ENCODE measurements at regions not wholly inside any gene's neighbourhood (a gene's known extent, or its start where the extent isn't known, plus 50 kb on each side); places are given as distances from the start of the nearest gene placed in this dataset.

DNA sequence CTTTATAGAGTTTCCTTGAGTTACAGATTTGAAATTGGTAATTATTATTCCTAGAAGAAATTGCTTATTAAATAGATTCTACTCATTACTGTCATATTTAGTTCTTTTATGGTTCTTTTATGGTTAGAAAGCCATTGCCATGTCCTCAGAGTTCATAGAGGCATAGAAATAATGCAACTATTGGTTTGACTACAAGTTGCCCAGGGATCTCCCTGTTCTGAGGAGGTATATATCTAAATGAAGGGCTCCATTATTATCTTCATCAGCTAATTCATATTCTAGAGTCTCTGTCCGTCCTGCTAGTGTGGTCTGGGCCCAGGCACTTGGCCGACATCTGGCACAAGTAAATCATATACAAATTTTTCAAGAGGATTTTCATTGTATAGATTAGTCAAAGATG, 535.7 kb downstream of the PPP4R3C start:
- Histone ChIP-seq H3K4me3 (no peak overlapping the region), H3K27me3 (replicated peaks in 1 of 2; ENCODE audit: control insufficient read depth in 2 of 2, insufficient read depth in 2 of 2, low read length in 1 of 2) (no peaks in the 10 kb centered on the region), H3K9ac (ENCODE audit: control insufficient read depth, insufficient read depth, low read length) (no peak overlapping the region), H3K79me2 (ENCODE audit: control insufficient read depth, insufficient read depth, low read length) (no peaks in the 10 kb centered on the region), H3K9me3 (replicated peaks; ENCODE audit: control insufficient read depth, insufficient read depth, low read length) (no peaks in the 10 kb centered on the region), H3K4me2 (ENCODE audit: control insufficient read depth, insufficient read depth) (no peak overlapping the region), H4K20me1 (ENCODE audit: control insufficient read depth, insufficient read depth) (no peaks in the 10 kb centered on the region), H2AFZ (ENCODE audit: control insufficient read depth, low read depth, low read length) (no peak overlapping the region), H3K36me3 (ENCODE audit: control insufficient read depth in 2 of 2, insufficient read depth in 2 of 2, low read length in 1 of 2) (no peaks in the 10 kb centered on the region), H3K4me1 (ENCODE audit: control insufficient read depth, insufficient read depth, low read length) (no peaks in the 10 kb centered on the region), H3K27ac (ENCODE audit: control insufficient read depth, insufficient read depth) (no peak overlapping the region)
- in situ Hi-C loops (cut with MboI), result no loop called here
- DNase-seq (ENCODE audit: low read depth, low spot score), result no peak
- ChIA-PET CTCF (no interaction called here), RAD21 (ENCODE audit: unreplicated experiment) (no interaction called here), POLR2A (no interaction called here), SMC1A (ENCODE audit: uncharacterized antibody, unreplicated experiment) (no interaction called here)
- ATAC-seq, result peak; percentile 71
- no TSS peak for BruUV-seq (replicated peaks)
- no peak for FAIRE-seq
- 0% methylated on average over 2 of the region's 2 CpGs for WGBS (ENCODE audit: insufficient coverage, insufficient replicate concordance, low lambda C conversion rate, missing lambda C conversion rate)
- TF ChIP-seq JUNB (IDR thresholded peaks at IDR 0.05) (peak; percentile 36; the same call in 1 of the 2 replicates), TCF3 (IDR thresholded peaks at IDR 0.05; ENCODE audit: borderline replicate concordance, insufficient read depth, low read depth, low read length) (no peak)
- intact Hi-C loops (cut with micrococcal nuclease; ENCODE audit: unreplicated experiment), result no loop called here

DNA sequence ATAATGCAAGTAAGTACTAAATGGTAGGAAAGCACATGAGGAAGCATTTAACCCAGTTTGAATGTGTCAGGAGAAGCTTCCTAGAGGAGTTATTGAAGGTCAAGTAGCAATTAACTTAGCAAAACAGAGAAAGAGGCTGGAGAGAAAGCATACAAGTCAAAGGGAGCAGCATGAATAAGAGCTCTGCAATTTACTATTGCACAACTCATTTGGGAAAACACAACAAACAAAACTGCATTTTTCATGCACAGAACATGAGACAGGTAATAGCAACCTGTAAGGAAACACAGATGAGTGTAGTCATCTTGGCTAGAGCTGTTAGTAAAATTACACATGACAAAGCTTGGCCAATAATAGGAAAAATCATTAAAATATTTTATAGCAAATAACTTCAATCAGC, 538.1 kb downstream of the PPP4R3C start:
- Histone ChIP-seq H3K36me3 (ENCODE audit: control insufficient read depth in 2 of 2, insufficient read depth in 2 of 2, low read length in 1 of 2) (no peaks in the 10 kb centered on the region), H2AFZ (ENCODE audit: control insufficient read depth, low read depth, low read length) (no peak overlapping the region), H3K4me1 (ENCODE audit: control insufficient read depth, insufficient read depth, low read length) (no peaks in the 10 kb centered on the region), H3K9me3 (replicated peaks; ENCODE audit: control insufficient read depth, insufficient read depth, low read length) (no peaks in the 10 kb centered on the region), H4K20me1 (ENCODE audit: control insufficient read depth, insufficient read depth) (no peaks in the 10 kb centered on the region), H3K79me2 (ENCODE audit: control insufficient read depth, insufficient read depth, low read length) (no peaks in the 10 kb centered on the region), H3K9ac (ENCODE audit: control insufficient read depth, insufficient read depth, low read length) (no peak overlapping the region), H3K4me2 (ENCODE audit: control insufficient read depth, insufficient read depth) (no peak overlapping the region), H3K27ac (ENCODE audit: control insufficient read depth, insufficient read depth) (no peak overlapping the region), H3K27me3 (replicated peaks in 1 of 2; ENCODE audit: control insufficient read depth in 2 of 2, insufficient read depth in 2 of 2, low read length in 1 of 2) (no peaks in the 10 kb centered on the region), H3K4me3 (no peak overlapping the region)
- no TSS peak for BruUV-seq (replicated peaks)
- FAIRE-seq (no peak), DNase-seq (ENCODE audit: low read depth, low spot score) (no peak), ATAC-seq (no peak)
- SMC1A ChIA-PET (ENCODE audit: uncharacterized antibody, unreplicated experiment), result interaction anchor here (1.2 to 2.6 kb wide), 5 partner anchors 12 to 258 kb away, joined by 3 to 11 read pairs (median 3); no protein-coding TSS in a partner anchor
- POLR2A ChIA-PET, result no interaction called here
- RAD21 ChIA-PET (ENCODE audit: unreplicated experiment), result interaction anchor here (0.8 to 1.0 kb wide), 2 partner anchors 12 to 96 kb away, joined by 3 to 4 read pairs; no protein-coding TSS in a partner anchor
- CTCF ChIA-PET, result interaction anchor here (0.7 to 3.1 kb wide), 3 partner anchors 32 to 259 kb away, joined by 3 to 10 read pairs (median 5); no protein-coding TSS in a partner anchor
- in situ Hi-C loops (cut with MboI), result no loop called here
- TF ChIP-seq RBBP5 (conservative IDR thresholded peaks at IDR 0.05) (no peak), RUNX3 (IDR thresholded peaks at IDR 0.05; ENCODE audit: low read length) (no peak)
- TF ChIP-seq, protein P1, sequence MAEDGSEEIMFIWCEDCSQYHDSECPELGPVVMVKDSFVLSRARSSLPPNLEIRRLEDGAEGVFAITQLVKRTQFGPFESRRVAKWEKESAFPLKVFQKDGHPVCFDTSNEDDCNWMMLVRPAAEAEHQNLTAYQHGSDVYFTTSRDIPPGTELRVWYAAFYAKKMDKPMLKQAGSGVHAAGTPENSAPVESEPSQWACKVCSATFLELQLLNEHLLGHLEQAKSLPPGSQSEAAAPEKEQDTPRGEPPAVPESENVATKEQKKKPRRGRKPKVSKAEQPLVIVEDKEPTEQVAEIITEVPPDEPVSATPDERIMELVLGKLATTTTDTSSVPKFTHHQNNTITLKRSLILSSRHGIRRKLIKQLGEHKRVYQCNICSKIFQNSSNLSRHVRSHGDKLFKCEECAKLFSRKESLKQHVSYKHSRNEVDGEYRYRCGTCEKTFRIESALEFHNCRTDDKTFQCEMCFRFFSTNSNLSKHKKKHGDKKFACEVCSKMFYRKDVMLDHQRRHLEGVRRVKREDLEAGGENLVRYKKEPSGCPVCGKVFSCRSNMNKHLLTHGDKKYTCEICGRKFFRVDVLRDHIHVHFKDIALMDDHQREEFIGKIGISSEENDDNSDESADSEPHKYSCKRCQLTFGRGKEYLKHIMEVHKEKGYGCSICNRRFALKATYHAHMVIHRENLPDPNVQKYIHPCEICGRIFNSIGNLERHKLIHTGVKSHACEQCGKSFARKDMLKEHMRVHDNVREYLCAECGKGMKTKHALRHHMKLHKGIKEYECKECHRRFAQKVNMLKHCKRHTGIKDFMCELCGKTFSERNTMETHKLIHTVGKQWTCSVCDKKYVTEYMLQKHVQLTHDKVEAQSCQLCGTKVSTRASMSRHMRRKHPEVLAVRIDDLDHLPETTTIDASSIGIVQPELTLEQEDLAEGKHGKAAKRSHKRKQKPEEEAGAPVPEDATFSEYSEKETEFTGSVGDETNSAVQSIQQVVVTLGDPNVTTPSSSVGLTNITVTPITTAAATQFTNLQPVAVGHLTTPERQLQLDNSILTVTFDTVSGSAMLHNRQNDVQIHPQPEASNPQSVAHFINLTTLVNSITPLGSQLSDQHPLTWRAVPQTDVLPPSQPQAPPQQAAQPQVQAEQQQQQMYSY (CRISPR knock-in tag; IDR thresholded peaks at IDR 0.05), result no peak
- intact Hi-C loops (cut with micrococcal nuclease; ENCODE audit: unreplicated experiment), result no loop called here

All from GM12878 (cell line).